Neural cell (in vitro differentiated cells): ENCODE measurements at regions not wholly inside any gene's neighbourhood (a gene's known extent, or its start where the extent isn't known, plus 50 kb on each side); places are given as distances from the start of the nearest gene placed in this dataset.

Experiments
- H2AFZ ChIP-seq: fragments of 200-600, 300-800 bp; sonication (generic), shearing (Covaris generic); 2 replicates; pipeline ENCODE4 v1.6.0; 2014; ENCODE audit warnings: low read depth, mild to moderate bottlenecking, antibody characterized with exemption, low read length, moderate library complexity
- H3F3A ChIP-seq: fragments of 200-600 bp; shearing (Covaris generic); 2 replicates; pipeline ENCODE4 v1.6.1; 2016; ENCODE audit warnings: mild to moderate bottlenecking, moderate library complexity, mixed read lengths, antibody characterized with exemption, low read length; ENCODE audit not compliant: insufficient read depth, poor library complexity, severe bottlenecking
- H3K27ac ChIP-seq: fragments of 200-600, 300-800 bp; sonication (generic), shearing (Covaris generic); 2 replicates; pipeline ENCODE4 v1.5.1; 2014; ENCODE audit warnings: mild to moderate bottlenecking, low read length, moderate library complexity
- H3K27me3 ChIP-seq: fragments of 300-800, 200-600 bp; sonication (generic), shearing (Covaris generic); 2 replicates; pipeline ENCODE4 v1.6.0; 2014; ENCODE audit warnings: mild to moderate bottlenecking, low read depth, low read length, moderate library complexity; ENCODE audit not compliant: insufficient read depth
- H3K36me3 ChIP-seq: fragments of 300-800, 200-600 bp; sonication (generic), shearing (Covaris generic); 2 replicates; pipeline ENCODE4 v1.5.1; 2014; ENCODE audit warnings: mild to moderate bottlenecking, antibody characterized with exemption, low read length, moderate library complexity; ENCODE audit not compliant: insufficient read depth
- H3K4me2 ChIP-seq: fragments of 300-800, 200-600 bp; sonication (generic), shearing (Covaris generic); 2 replicates; pipeline ENCODE4 v1.6.0; 2014; ENCODE audit warnings: mild to moderate bottlenecking, low read length
- H3K4me3 ChIP-seq: fragments of 300-800, 200-600 bp; sonication (generic), shearing (Covaris generic); 2 replicates; pipeline ENCODE4 v1.5.1; 2014; ENCODE audit warnings: mild to moderate bottlenecking, low read length, moderate library complexity
- H3K79me2 ChIP-seq: fragments of 200-600 bp; shearing (Covaris generic); replicated peaks from 2 replicates; pipeline ENCODE4 v1.6.0; 2014; ENCODE audit warnings: mild to moderate bottlenecking, low read length, moderate library complexity; ENCODE audit not compliant: insufficient read depth
- H3K9ac ChIP-seq: fragments of 300-800, 200-600 bp; sonication (generic), shearing (Covaris generic); 2 replicates; pipeline ENCODE4 v1.6.1; 2016; ENCODE audit warnings: mild to moderate bottlenecking, low read length, mixed read lengths
- H3K9me2 ChIP-seq: fragments of 200-600 bp; shearing (Covaris generic); 2 replicates; pipeline ENCODE4 v1.6.1; 2016; ENCODE audit warnings: mild to moderate bottlenecking, low read length, mixed read lengths; ENCODE audit not compliant: insufficient read depth
- H3K9me3 ChIP-seq: fragments of 200-600, 300-800 bp; sonication (generic), shearing (Covaris generic); 2 replicates; pipeline ENCODE4 v1.6.1; 2016; ENCODE audit warnings: mild to moderate bottlenecking, mixed run types, low read length, moderate library complexity, mixed read lengths
- H4K20me1 ChIP-seq: fragments of 200-600 bp; shearing (Covaris generic); 2 replicates; pipeline ENCODE4 v1.6.1; 2016; ENCODE audit warnings: mild to moderate bottlenecking, mixed run types; ENCODE audit not compliant: insufficient read depth
- CTCF ChIP-seq: fragments of 450-650 bp; IDR thresholded peaks from 2 replicates; pipeline ENCODE4 v1.5.1; 2014; ENCODE audit warnings: antibody characterized with exemption, mild to moderate bottlenecking, moderate library complexity; ENCODE audit not compliant: poor library complexity, severe bottlenecking
- EP300 ChIP-seq: fragments of 450-650 bp; conservative IDR thresholded peaks from 2 replicates; pipeline ENCODE4 v1.6.1; 2014; ENCODE audit warnings: antibody characterized with exemption, mild to moderate bottlenecking, moderate library complexity; ENCODE audit not compliant: poor library complexity, severe bottlenecking
- EZH2 ChIP-seq: fragments of 200-600, 300-800 bp; shearing (Covaris generic), sonication (generic); IDR thresholded peaks from 2 replicates; pipeline ENCODE4 v1.6.1; 2014; ENCODE audit warnings: antibody characterized with exemption, low read length, borderline replicate concordance, mild to moderate bottlenecking; ENCODE audit not compliant: insufficient read depth, poor library complexity, severe bottlenecking
- MXI1 ChIP-seq: fragments of 450-650 bp; conservative IDR thresholded peaks from 2 replicates; pipeline ENCODE4 v1.6.1; 2014; ENCODE audit warnings: antibody characterized with exemption, mild to moderate bottlenecking; ENCODE audit not compliant: poor library complexity, severe bottlenecking
- POLR2AphosphoS5 ChIP-seq: IDR thresholded peaks from 2 replicates; pipeline ENCODE4 v1.6.1; 2012
- RAD21 ChIP-seq: fragments of 450-650 bp; conservative IDR thresholded peaks from 2 replicates; pipeline ENCODE4 v1.6.1; 2014; ENCODE audit warnings: antibody characterized with exemption, mild to moderate bottlenecking, moderate library complexity
- REST ChIP-seq: IDR thresholded peaks from 2 replicates; pipeline ENCODE4 v1.6.1; 2012; ENCODE audit warnings: borderline replicate concordance
- SMC3 ChIP-seq: fragments of 450-650 bp; conservative IDR thresholded peaks from 2 replicates; pipeline ENCODE4 v1.6.1; 2014; ENCODE audit warnings: antibody characterized with exemption, mild to moderate bottlenecking, moderate library complexity; ENCODE audit not compliant: poor library complexity
- TAF1 ChIP-seq: IDR thresholded peaks from 2 replicates; pipeline ENCODE4 v1.6.1; 2012; ENCODE audit warnings: low read depth

- Histone ChIP-seq H3K9me2 (no peaks in the 10 kb centered on the region), H3K9me3 (no peaks in the 10 kb centered on the region), H3K4me2 (no peak overlapping the region), H3K36me3 (no peaks in the 10 kb centered on the region), H3K4me3 (no peak overlapping the region), H3K79me2 (no peaks in the 10 kb centered on the region), H3K27ac (no peak overlapping the region), H4K20me1 (no peaks in the 10 kb centered on the region), H2AFZ (no peak overlapping the region), H3F3A (no peaks in the 10 kb centered on the region), H3K9ac (no peak overlapping the region), H3K27me3 (no peaks in the 10 kb centered on the region)
- TF ChIP-seq TAF1 (no peak), EZH2 (no peak), SMC3 (no peak), EP300 (no peak), MXI1 (no peak), REST (no peak), POLR2AphosphoS5 (no peak), CTCF (no peak), RAD21 (no peak)
These were observed 126.0 kb upstream of the CHST9 start for GRCh38 chr18:27311114-27311513.

GRCh38 chr18:27301615-27302378 is 116.7 kb upstream of the CHST9 start:
- no peak overlapping the region for H3K27ac ChIP-seq
- no peak overlapping the region for H3K4me2 ChIP-seq
- TF ChIP-seq POLR2AphosphoS5 (no peak), CTCF (no peak), EP300 (no peak), MXI1 (no peak), REST (no peak), TAF1 (no peak), EZH2 (no peak)
- H3K36me3 ChIP-seq, result no peaks in the 10 kb centered on the region
- H3K9me2 ChIP-seq, result no peaks in the 10 kb centered on the region
- H2AFZ ChIP-seq, result no peak overlapping the region
- H3K9me3 ChIP-seq, result no peaks in the 10 kb centered on the region
- H3F3A ChIP-seq, result no peaks in the 10 kb centered on the region
- no peaks in the 10 kb centered on the region for H3K27me3 ChIP-seq
- H4K20me1 ChIP-seq, result no peaks in the 10 kb centered on the region
- H3K79me2 ChIP-seq, result no peaks in the 10 kb centered on the region
- H3K9ac ChIP-seq, result no peak overlapping the region
- no peak overlapping the region for H3K4me3 ChIP-seq
